ENCODE measurements at regions not wholly inside any gene's neighbourhood (a gene's known extent, or its start where the extent isn't known, plus 50 kb on each side); places are given as distances from the start of the nearest gene placed in this dataset.

- peaks cover 48% of the 10 kb centered on the region for H3K27me3 ChIP-seq (ENCODE audit: low read depth, low read length)
- TF ChIP-seq CTCF (IDR thresholded peaks at IDR 0.05; ENCODE audit: low read depth, low read length) (no peak), EZH2phosphoT487 (IDR thresholded peaks at IDR 0.05; ENCODE audit: low read depth) (no peak)
- H3K4me3 ChIP-seq (ENCODE audit: low read length), result no peak overlapping the region
These were observed 300.9 kb downstream of the PREX1 start for GRCh38 chr20:48526936-48527335.

GRCh38 chr20:48525400-48525799 is 302.4 kb downstream of the PREX1 start:
- peaks cover 44% of the 10 kb centered on the region for H3K27me3 ChIP-seq (ENCODE audit: low read depth, low read length)
- H3K4me2 ChIP-seq (ENCODE audit: low read length), result no peak overlapping the region
- no peak overlapping the region for H2AFZ ChIP-seq (ENCODE audit: low read depth, low read length)
- H3K4me3 ChIP-seq (ENCODE audit: low read length), result no peak overlapping the region
- TF ChIP-seq EZH2phosphoT487 (IDR thresholded peaks at IDR 0.05; ENCODE audit: low read depth) (no peak), CTCF (IDR thresholded peaks at IDR 0.05; ENCODE audit: low read depth, low read length) (no peak)
- H3K4me1 ChIP-seq (ENCODE audit: low read length), result no peaks in the 10 kb centered on the region
- H3K9ac ChIP-seq (ENCODE audit: low read length), result no peak overlapping the region
- no peak overlapping the region for H3K27ac ChIP-seq (ENCODE audit: low read length)
- H3K9me3 ChIP-seq (ENCODE audit: insufficient read depth, low read length), result no peaks in the 10 kb centered on the region
- no peaks in the 10 kb centered on the region for H3K79me2 ChIP-seq (ENCODE audit: low read length)
- no peaks in the 10 kb centered on the region for H3K36me3 ChIP-seq (replicated peaks; ENCODE audit: low read depth, low read length)
- peaks cover 13% of the 10 kb centered on the region for H4K20me1 ChIP-seq (ENCODE audit: insufficient read depth, low read length)

More at GRCh38 chr20:48526936-48527335, 300.9 kb downstream of the PREX1 start:
- Histone ChIP-seq H3K4me1 (ENCODE audit: low read length) (no peaks in the 10 kb centered on the region), H4K20me1 (ENCODE audit: insufficient read depth, low read length) (peaks cover 13% of the 10 kb centered on the region), H3K4me2 (ENCODE audit: low read length) (no peak overlapping the region), H2AFZ (ENCODE audit: low read depth, low read length) (no peak overlapping the region), H3K9me3 (ENCODE audit: insufficient read depth, low read length) (no peaks in the 10 kb centered on the region), H3K36me3 (replicated peaks; ENCODE audit: low read depth, low read length) (no peaks in the 10 kb centered on the region), H3K27ac (ENCODE audit: low read length) (no peak overlapping the region), H3K79me2 (ENCODE audit: low read length) (no peaks in the 10 kb centered on the region), H3K9ac (ENCODE audit: low read length) (no peak overlapping the region)

GRCh38 chr20:48524582-48524981 is 303.2 kb downstream of the PREX1 start:
- no peak overlapping the region for H2AFZ ChIP-seq (ENCODE audit: low read depth, low read length)
- no peak overlapping the region for H3K9ac ChIP-seq (ENCODE audit: low read length)
- no peak overlapping the region for H3K27ac ChIP-seq (ENCODE audit: low read length)
- H3K4me2 ChIP-seq (ENCODE audit: low read length), result no peak overlapping the region
- peaks cover 44% of the 10 kb centered on the region for H3K27me3 ChIP-seq (ENCODE audit: low read depth, low read length)
- H3K36me3 ChIP-seq (replicated peaks; ENCODE audit: low read depth, low read length), result no peaks in the 10 kb centered on the region
- no peaks in the 10 kb centered on the region for H3K79me2 ChIP-seq (ENCODE audit: low read length)
- TF ChIP-seq EZH2phosphoT487 (IDR thresholded peaks at IDR 0.05; ENCODE audit: low read depth) (no peak), CTCF (IDR thresholded peaks at IDR 0.05; ENCODE audit: low read depth, low read length) (no peak)
- H3K9me3 ChIP-seq (ENCODE audit: insufficient read depth, low read length), result no peaks in the 10 kb centered on the region
- H3K4me1 ChIP-seq (ENCODE audit: low read length), result no peaks in the 10 kb centered on the region
- no peak overlapping the region for H3K4me3 ChIP-seq (ENCODE audit: low read length)
- peaks cover 13% of the 10 kb centered on the region for H4K20me1 ChIP-seq (ENCODE audit: insufficient read depth, low read length)

GRCh38 chr20:48523191-48523995 is 304.4 kb downstream of the PREX1 start:
- no peak for TF ChIP-seq EZH2phosphoT487 (IDR thresholded peaks at IDR 0.05; ENCODE audit: low read depth)
- no peak for TF ChIP-seq CTCF (IDR thresholded peaks at IDR 0.05; ENCODE audit: low read depth, low read length)
- Histone ChIP-seq H3K79me2 (ENCODE audit: low read length) (no peaks in the 10 kb centered on the region), H2AFZ (ENCODE audit: low read depth, low read length) (no peak overlapping the region), H3K36me3 (replicated peaks; ENCODE audit: low read depth, low read length) (no peaks in the 10 kb centered on the region), H3K27ac (ENCODE audit: low read length) (no peak overlapping the region), H3K9ac (ENCODE audit: low read length) (no peak overlapping the region), H3K4me1 (ENCODE audit: low read length) (no peaks in the 10 kb centered on the region), H3K9me3 (ENCODE audit: insufficient read depth, low read length) (no peaks in the 10 kb centered on the region), H3K4me2 (ENCODE audit: low read length) (no peak overlapping the region), H4K20me1 (ENCODE audit: insufficient read depth, low read length) (peaks cover 13% of the 10 kb centered on the region), H3K27me3 (ENCODE audit: low read depth, low read length) (peaks cover 42% of the 10 kb centered on the region), H3K4me3 (ENCODE audit: low read length) (no peak overlapping the region)
